Lower leg skin (tissue), 3 donors: ENCODE measurements at regions not wholly inside any gene's neighbourhood (a gene's known extent, or its start where the extent isn't known, plus 50 kb on each side); places are given as distances from the start of the nearest gene placed in this dataset.

Experiments
- CTCF ChIP-seq, 3 donors: fragments of 450-650 bp; IDR thresholded peaks; one replicate each; pipeline ENCODE4 v1.5.1; 2016; ENCODE audit warnings: antibody characterized with exemption in 3 of 3, mild to moderate bottlenecking in 3 of 3, moderate library complexity in 2 of 3
- POLR2A ChIP-seq, 2 donors: fragments of 450-650 bp; IDR thresholded peaks; one replicate each; pipeline ENCODE4 v1.6.1; 2016 to 2017; ENCODE audit warnings: antibody characterized with exemption in 2 of 2, mild to moderate bottlenecking in 1 of 2, moderate library complexity in 1 of 2

DNA sequence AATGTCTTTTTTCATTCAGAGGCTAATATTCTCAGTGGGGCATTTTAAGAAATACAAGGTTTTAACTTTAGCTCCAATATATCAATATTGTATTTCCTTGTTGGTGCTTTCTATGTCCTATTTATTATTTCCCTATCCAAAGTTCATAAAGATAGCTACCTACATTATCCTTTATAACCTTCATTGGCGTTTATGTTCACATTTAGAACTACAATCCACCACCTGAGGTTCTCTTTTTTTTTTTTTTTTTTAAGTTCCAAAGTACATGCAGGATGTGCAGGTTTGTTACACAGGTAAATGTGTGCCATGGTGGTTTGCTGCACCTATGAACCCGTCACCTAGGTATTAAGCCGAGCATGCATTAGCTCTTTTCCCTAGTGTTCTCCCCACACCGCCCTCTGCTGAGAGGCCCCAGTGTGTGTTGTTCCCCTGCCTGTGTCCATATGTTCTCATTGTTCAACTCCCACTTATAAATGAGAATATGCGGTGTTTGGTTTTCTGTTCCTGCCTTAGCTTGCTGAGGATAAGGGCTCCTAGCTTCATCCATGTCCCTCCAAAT, 694.6 kb downstream of the SUCLG1 start:
- TF ChIP-seq CTCF (IDR thresholded peaks at IDR 0.05) (no peak), POLR2A (IDR thresholded peaks at IDR 0.05) (no peak)
